Spleen (tissue), 11 donors: ENCODE measurements at regions not wholly inside any gene's neighbourhood (a gene's known extent, or its start where the extent isn't known, plus 50 kb on each side); places are given as distances from the start of the nearest gene placed in this dataset.
A peak's percentile ranks its signal among the peaks of the same experiment; 100 is the strongest.

ENCODE experiments used
- DNase-seq: peaks from one replicate; pipeline ENCODE4 v3.0.0-alpha.2; 2020
- H3K27ac ChIP-seq, 8 donors: fragments of 200-600 bp; sonication (generic) in 7 of 8; 1 replicate in 4 of 8; 2 replicates in 4 of 8; pipeline versions ENCODE4 v1.5.0 to v1.8.0; 2016 to 2021; ENCODE audit warnings: inconsistent platforms in 4 of 8, mild to moderate bottlenecking in 4 of 8, moderate library complexity in 1 of 8
- H3K27me3 ChIP-seq, 7 donors: fragments of 200-600 bp; sonication (generic) in 6 of 7; replicated peaks in 1 of 7; 1 replicate in 4 of 7; 2 replicates in 3 of 7; pipeline versions ENCODE4 v1.5.0 to v1.8.0; 2016 to 2021; ENCODE audit warnings: inconsistent platforms in 3 of 7, mild to moderate bottlenecking in 1 of 7
- H3K36me3 ChIP-seq, 6 donors: fragments of 200-600 bp; sonication (generic) in 5 of 6; 1 replicate in 4 of 6; 2 replicates in 2 of 6; pipeline versions ENCODE4 v1.5.0 to v1.8.0; 2016 to 2021; ENCODE audit warnings: inconsistent platforms in 2 of 6
- H3K4me1 ChIP-seq, 6 donors: fragments of 200-600 bp; sonication (generic) in 5 of 6; 1 replicate in 3 of 6; 2 replicates in 3 of 6; pipeline versions ENCODE4 v1.5.0 to v1.8.0; 2016 to 2021; ENCODE audit warnings: inconsistent platforms in 3 of 6
- H3K4me3 ChIP-seq, 8 donors: fragments of 200-600 bp; sonication (generic) in 7 of 8; 1 replicate in 4 of 8; 2 replicates in 4 of 8; pipeline versions ENCODE4 v1.5.0 to v1.8.0; 2016 to 2021; ENCODE audit warnings: inconsistent platforms in 4 of 8, mild to moderate bottlenecking in 4 of 8, moderate library complexity in 2 of 8
- H3K9me3 ChIP-seq, 8 donors: fragments of 200-600 bp; sonication (generic) in 7 of 8; 1 replicate in 4 of 8; 2 replicates in 4 of 8; pipeline versions ENCODE4 v1.5.0 to v1.8.0; 2016 to 2021; ENCODE audit warnings: inconsistent platforms in 4 of 8
- POLR2A ChIP-seq, 3 donors: fragments of 450-650 bp; IDR thresholded peaks; one replicate each; pipeline ENCODE4 v1.5.1; 2017; ENCODE audit warnings: antibody characterized with exemption in 3 of 3, mild to moderate bottlenecking in 1 of 3
- POLR2AphosphoS5 ChIP-seq, 3 donors: sonication (generic); formaldehyde crosslinking; IDR thresholded peaks; one replicate each; pipeline ENCODE4 v1.5.1; 2017; ENCODE audit warnings: antibody characterized with exemption in 3 of 3
- WGBS, 5 donors: extraction: QIAGEN DNeasy Blood & Tissue Kit in 3 of 5; methylation state at CpG; one replicate each; pipeline versions ENCODE4 v1.1.5 to v1.1.7; 2013 to 2018; 5-methylcytosine and 5-hydroxymethylcytosine counted together
- intact Hi-C: fragments of 100-400 bp; cut with DNase I; formaldehyde crosslinking; loops from one replicate; pipeline ENCODE4 v1.15.0; 2023; ENCODE audit warnings: low total_unique reads
- TF ChIP-seq, protein P1 (sequence below), 11 experiments: fragments of 200-600 bp in 7 of 11; fragments of 450-650 bp in 4 of 11; sonication (generic) in 4 of 11; IDR thresholded peaks in 8 of 11; conservative IDR thresholded peaks in 3 of 11; 1 replicate in 7 of 11; 2 replicates in 4 of 11; pipeline versions ENCODE4 v1.4.0 to v1.8.0; 2016 to 2021; ENCODE audit warnings: antibody characterized with exemption in 11 of 11, inconsistent platforms in 4 of 11, mild to moderate bottlenecking in 1 of 11
- donor health status: healthy with polysubstance abuse.
- donor health status: DM: no; HTN: no; CAD: no; lungs with moderate emphysema.
- donor health status: DM: no; HTN: no; CAD: no.
- donor health status: Bipolar disorder and iron deficiency.
- donor health status: healthy.
- donor health status: DM: no; HTN: no; CAD: no.
- donor health status: DM: yes; HTN: yes; CAD: no.

DNA sequence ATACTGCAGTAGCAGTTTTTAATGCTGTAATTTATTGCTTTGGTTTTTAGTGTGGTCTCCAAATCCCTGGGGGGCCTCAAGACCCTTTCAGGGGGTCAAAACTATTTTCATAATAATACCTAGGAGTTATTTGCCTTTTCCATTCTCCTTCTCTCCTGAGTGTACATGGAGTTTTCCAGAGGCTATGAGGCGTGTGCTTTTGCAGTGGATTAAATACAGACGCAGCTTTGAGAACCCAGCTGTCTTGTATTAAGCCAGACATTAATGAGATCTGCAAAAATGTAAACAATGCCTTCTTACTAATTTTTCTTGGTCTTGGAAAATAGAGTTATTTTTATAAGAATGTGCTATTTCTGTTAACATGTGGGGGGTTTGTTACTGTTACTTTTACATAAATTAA, 68.6 kb downstream of the SLC25A47 start:
- intact Hi-C loops = no loop called here
- 72 to 91% (median 84%) methylated on average over 2 of the region's 2 CpGs for WGBS, 5 donors
- H3K4me1 ChIP-seq = peaks cover 11 to 78% (median 28%) of the 10 kb centered on the region in 6 donors

GRCh38 chr14:100392356-100392755, 69.2 kb downstream of the SLC25A47 start:
- DNase-seq = no peak
- Histone ChIP-seq H3K4me1 (peaks cover 11 to 78% (median 28%) of the 10 kb centered on the region in 6 donors), H3K36me3 (peaks cover 0 to 12% (median 0%) of the 10 kb centered on the region in 6 donors), H3K4me3 (no peak overlapping the region), H3K27ac (peak overlapping the region in 3 of 8 donors; percentile 3 to 77 (median 50)), H3K9me3 (no peaks in the 10 kb centered on the region), H3K27me3 (no peaks in the 10 kb centered on the region)
- intact Hi-C loops = no loop called here
- 76 to 82% (median 78%) methylated on average over 11 of the region's 11 CpGs for WGBS, 5 donors
- TF ChIP-seq, protein P1, sequence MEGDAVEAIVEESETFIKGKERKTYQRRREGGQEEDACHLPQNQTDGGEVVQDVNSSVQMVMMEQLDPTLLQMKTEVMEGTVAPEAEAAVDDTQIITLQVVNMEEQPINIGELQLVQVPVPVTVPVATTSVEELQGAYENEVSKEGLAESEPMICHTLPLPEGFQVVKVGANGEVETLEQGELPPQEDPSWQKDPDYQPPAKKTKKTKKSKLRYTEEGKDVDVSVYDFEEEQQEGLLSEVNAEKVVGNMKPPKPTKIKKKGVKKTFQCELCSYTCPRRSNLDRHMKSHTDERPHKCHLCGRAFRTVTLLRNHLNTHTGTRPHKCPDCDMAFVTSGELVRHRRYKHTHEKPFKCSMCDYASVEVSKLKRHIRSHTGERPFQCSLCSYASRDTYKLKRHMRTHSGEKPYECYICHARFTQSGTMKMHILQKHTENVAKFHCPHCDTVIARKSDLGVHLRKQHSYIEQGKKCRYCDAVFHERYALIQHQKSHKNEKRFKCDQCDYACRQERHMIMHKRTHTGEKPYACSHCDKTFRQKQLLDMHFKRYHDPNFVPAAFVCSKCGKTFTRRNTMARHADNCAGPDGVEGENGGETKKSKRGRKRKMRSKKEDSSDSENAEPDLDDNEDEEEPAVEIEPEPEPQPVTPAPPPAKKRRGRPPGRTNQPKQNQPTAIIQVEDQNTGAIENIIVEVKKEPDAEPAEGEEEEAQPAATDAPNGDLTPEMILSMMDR (IDR thresholded peaks at IDR 0.05 in 8 of 11, conservative IDR thresholded peaks at IDR 0.05 in 3 of 11) = no peak
- TF ChIP-seq POLR2A (IDR thresholded peaks at IDR 0.05) = no peak
- TF ChIP-seq POLR2AphosphoS5 (IDR thresholded peaks at IDR 0.05) = no peak

More for the DNA sequence above, 68.6 kb downstream of the SLC25A47 start:
- TF ChIP-seq POLR2A (IDR thresholded peaks at IDR 0.05) (no peak), POLR2AphosphoS5 (IDR thresholded peaks at IDR 0.05) (no peak)
- TF ChIP-seq, protein P1 (IDR thresholded peaks at IDR 0.05 in 8 of 11, conservative IDR thresholded peaks at IDR 0.05 in 3 of 11) = no peak
- H3K9me3 ChIP-seq = no peaks in the 10 kb centered on the region
- DNase-seq = no peak
- no peak overlapping the region for H3K4me3 ChIP-seq
- peaks cover 0 to 7% (median 0%) of the 10 kb centered on the region in 6 donors for H3K36me3 ChIP-seq
- H3K27me3 ChIP-seq = no peaks in the 10 kb centered on the region
- peak overlapping the region in 3 of 8 donors; percentile 50 to 77 (median 58) for H3K27ac ChIP-seq

- H3K27me3 ChIP-seq = no peaks in the 10 kb centered on the region
- no peak overlapping the region for H3K4me3 ChIP-seq
- intact Hi-C loops = no loop called here
- H3K4me1 ChIP-seq = peaks cover 11 to 70% (median 26%) of the 10 kb centered on the region in 6 donors
- H3K36me3 ChIP-seq = peaks cover 0 to 20% (median 0%) of the 10 kb centered on the region in 6 donors
- H3K9me3 ChIP-seq = no peaks in the 10 kb centered on the region
- peak; percentile 48 for DNase-seq
- no peak overlapping the region for H3K27ac ChIP-seq
- TF ChIP-seq, protein P1 (IDR thresholded peaks at IDR 0.05 in 8 of 11, conservative IDR thresholded peaks at IDR 0.05 in 3 of 11) = no peak
- no peak for TF ChIP-seq POLR2A (IDR thresholded peaks at IDR 0.05)
- TF ChIP-seq POLR2AphosphoS5 (IDR thresholded peaks at IDR 0.05) = no peak
- 81 to 93% (median 92%) methylated on average over 10 of the region's 10 CpGs for WGBS, 5 donors
Measured at GRCh38 chr14:100393362-100393761, 70.2 kb downstream of the SLC25A47 start.

GRCh38 chr14:100393906-100394732, 71.0 kb downstream of the SLC25A47 start:
- intact Hi-C loops = no loop called here
- peak; percentile 44 for DNase-seq
- H3K27me3 ChIP-seq = no peaks in the 10 kb centered on the region
- H3K4me1 ChIP-seq = peaks cover 7 to 64% (median 21%) of the 10 kb centered on the region in 6 donors
- no peak overlapping the region for H3K4me3 ChIP-seq
- 92 to 94% (median 94%) methylated on average over 11 of the region's 11 CpGs for WGBS, 5 donors
- TF ChIP-seq, protein P1 (IDR thresholded peaks at IDR 0.05 in 8 of 11, conservative IDR thresholded peaks at IDR 0.05 in 3 of 11) = no peak
- no peak for TF ChIP-seq POLR2A (IDR thresholded peaks at IDR 0.05)
- no peak for TF ChIP-seq POLR2AphosphoS5 (IDR thresholded peaks at IDR 0.05)
- peaks cover 0 to 20% (median 0%) of the 10 kb centered on the region in 6 donors for H3K36me3 ChIP-seq
- H3K9me3 ChIP-seq = no peaks in the 10 kb centered on the region
- H3K27ac ChIP-seq = no peak overlapping the region
